DOHH2 (cell line): ENCODE measurements at regions not wholly inside any gene's neighbourhood (a gene's known extent, or its start where the extent isn't known, plus 50 kb on each side); places are given as distances from the start of the nearest gene placed in this dataset.

Experiments
- CTCF ChIP-seq: fragments of 200-600 bp; sonication (generic); IDR thresholded peaks from one replicate; pipeline ENCODE4 v1.5.1; 2014; ENCODE audit warnings: antibody characterized with exemption, mild to moderate bottlenecking, low read depth, low read length; ENCODE audit not compliant: poor library complexity, severe bottlenecking
- EZH2phosphoT487 ChIP-seq: fragments of 200-600 bp; sonication (generic); IDR thresholded peaks from 2 replicates; pipeline ENCODE4 v1.6.1; 2017; ENCODE audit warnings: borderline replicate concordance, mild to moderate bottlenecking, antibody characterized with exemption, low read length, moderate library complexity, mixed read lengths

- TF ChIP-seq CTCF: no peak
- TF ChIP-seq EZH2phosphoT487: no peak
Measured at GRCh38 chr17:72349011-72349410, 228.2 kb downstream of the SOX9 start.
